Activated B cell treated with CpG ODN at 0.5 μM for 24 hours (primary cell): ENCODE measurements at regions not wholly inside any gene's neighbourhood (a gene's known extent, or its start where the extent isn't known, plus 50 kb on each side); places are given as distances from the start of the nearest gene placed in this dataset.

Experiments
- ATAC-seq: fragments of 200-7000 bp; cut with Tn5 transposase; one replicate; pipeline ENCODE4 v1.10.0; 2021; ENCODE audit warnings: low read depth, mild to moderate bottlenecking, moderate library complexity
- CTCF ChIA-PET: fragments of 350-600 bp; sonication (Branson Sonifier 250); formaldehyde crosslinking; loops from one replicate; lab custom pipeline; 2021; ENCODE audit warnings: antibody characterized with exemption; lab: Charles Lee
- POLR2A ChIA-PET: fragments of 350-600 bp; sonication (Branson Sonifier 250); formaldehyde crosslinking; loops from one replicate; lab custom pipeline; 2021; ENCODE audit warnings: antibody characterized with exemption; lab: Charles Lee
- DNase-seq: peaks from one replicate; pipeline ENCODE4 v3.0.0; 2022
- H3K27ac Mint-ChIP-seq: one replicate; pipeline ENCODE4 v1.8.0; 2020; ENCODE audit warnings: mixed read lengths
- H3K27me3 Mint-ChIP-seq: one replicate; pipeline ENCODE4 v1.8.0; 2021; ENCODE audit warnings: mixed read lengths
- H3K36me3 Mint-ChIP-seq: one replicate; pipeline ENCODE4 v1.8.0; 2021; ENCODE audit warnings: low read depth, mixed read lengths
- H3K4me1 Mint-ChIP-seq: one replicate; pipeline ENCODE4 v1.8.0; 2021; ENCODE audit warnings: mixed read lengths
- H3K4me3 Mint-ChIP-seq: one replicate; pipeline ENCODE4 v1.8.0; 2020; ENCODE audit warnings: mild to moderate bottlenecking, mixed read lengths
- H3K9me3 Mint-ChIP-seq: one replicate; pipeline ENCODE4 v1.8.0; 2020; ENCODE audit warnings: mixed read lengths
- intact Hi-C: fragments of 100-400 bp; cut with micrococcal nuclease; formaldehyde crosslinking; loops from one replicate; pipeline ENCODE4 v1.15.1; 2024
- TF ChIP-seq, protein P1 (sequence below): fragments of 200-600 bp; IDR thresholded peaks from one replicate; pipeline ENCODE4 v1.8.0; 2022; ENCODE audit warnings: antibody characterized with exemption, mild to moderate bottlenecking

DNA sequence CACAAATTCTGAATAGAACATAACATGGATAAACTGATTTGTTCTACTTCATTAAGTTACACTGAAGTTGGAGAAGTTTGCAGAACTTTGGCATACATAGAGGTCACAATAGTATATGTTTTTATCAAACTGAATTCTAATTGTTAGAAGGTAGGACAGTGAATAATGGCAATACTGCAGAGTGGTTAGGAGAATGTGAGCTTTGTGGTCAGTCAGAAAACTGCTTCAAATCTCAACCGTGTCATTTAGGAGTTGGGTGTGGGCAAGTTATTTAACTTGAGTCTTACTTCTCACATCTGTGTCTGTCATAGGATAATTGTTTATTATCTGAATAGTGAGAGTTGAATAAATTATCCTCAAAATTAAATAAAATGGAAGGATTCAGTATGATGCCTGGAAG, 374.6 kb upstream of the SYT1 start:
- Mint-ChIP-seq H3K9me3 (no peaks in the 10 kb centered on the region), H3K4me3 (no peak overlapping the region), H3K27ac (no peak overlapping the region), H3K4me1 (no peaks in the 10 kb centered on the region), H3K27me3 (no peaks in the 10 kb centered on the region), H3K36me3 (no peaks in the 10 kb centered on the region)
- CTCF ChIA-PET, result no interaction called here
- intact Hi-C loops, result no loop called here
- no peak for DNase-seq
- POLR2A ChIA-PET, result no interaction called here
- TF ChIP-seq, protein P1, sequence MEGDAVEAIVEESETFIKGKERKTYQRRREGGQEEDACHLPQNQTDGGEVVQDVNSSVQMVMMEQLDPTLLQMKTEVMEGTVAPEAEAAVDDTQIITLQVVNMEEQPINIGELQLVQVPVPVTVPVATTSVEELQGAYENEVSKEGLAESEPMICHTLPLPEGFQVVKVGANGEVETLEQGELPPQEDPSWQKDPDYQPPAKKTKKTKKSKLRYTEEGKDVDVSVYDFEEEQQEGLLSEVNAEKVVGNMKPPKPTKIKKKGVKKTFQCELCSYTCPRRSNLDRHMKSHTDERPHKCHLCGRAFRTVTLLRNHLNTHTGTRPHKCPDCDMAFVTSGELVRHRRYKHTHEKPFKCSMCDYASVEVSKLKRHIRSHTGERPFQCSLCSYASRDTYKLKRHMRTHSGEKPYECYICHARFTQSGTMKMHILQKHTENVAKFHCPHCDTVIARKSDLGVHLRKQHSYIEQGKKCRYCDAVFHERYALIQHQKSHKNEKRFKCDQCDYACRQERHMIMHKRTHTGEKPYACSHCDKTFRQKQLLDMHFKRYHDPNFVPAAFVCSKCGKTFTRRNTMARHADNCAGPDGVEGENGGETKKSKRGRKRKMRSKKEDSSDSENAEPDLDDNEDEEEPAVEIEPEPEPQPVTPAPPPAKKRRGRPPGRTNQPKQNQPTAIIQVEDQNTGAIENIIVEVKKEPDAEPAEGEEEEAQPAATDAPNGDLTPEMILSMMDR, result no peak
- ATAC-seq, result no peak

DNA sequence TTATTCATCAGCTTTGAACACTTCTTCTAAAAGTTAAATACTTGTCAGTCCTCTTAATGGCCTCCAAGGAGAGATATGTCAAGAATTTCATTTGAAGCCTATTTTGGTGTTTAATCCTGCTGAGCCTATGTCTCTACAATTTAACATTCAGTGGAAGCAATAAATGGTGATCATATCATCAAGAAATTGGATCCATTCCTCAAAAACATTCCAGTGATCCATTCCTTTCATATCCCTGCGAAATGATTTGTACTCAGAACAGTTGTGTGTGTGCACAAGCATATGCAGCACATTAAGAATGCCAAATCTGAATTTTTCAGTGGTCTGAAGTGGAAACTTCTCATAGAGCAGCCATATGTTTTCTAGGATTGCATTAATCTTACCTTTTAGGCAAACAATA, 373.7 kb upstream of the SYT1 start:
- TF ChIP-seq, protein P1, result no peak
- ATAC-seq (no peak), DNase-seq (no peak)
- no peak overlapping the region for H3K27ac Mint-ChIP-seq
- intact Hi-C loops, result no loop called here
- no peaks in the 10 kb centered on the region for H3K36me3 Mint-ChIP-seq
- ChIA-PET CTCF (no interaction called here), POLR2A (no interaction called here)
- no peaks in the 10 kb centered on the region for H3K4me1 Mint-ChIP-seq
- peaks cover 2% of the 10 kb centered on the region for H3K9me3 Mint-ChIP-seq
- no peaks in the 10 kb centered on the region for H3K27me3 Mint-ChIP-seq
- no peak overlapping the region for H3K4me3 Mint-ChIP-seq

DNA sequence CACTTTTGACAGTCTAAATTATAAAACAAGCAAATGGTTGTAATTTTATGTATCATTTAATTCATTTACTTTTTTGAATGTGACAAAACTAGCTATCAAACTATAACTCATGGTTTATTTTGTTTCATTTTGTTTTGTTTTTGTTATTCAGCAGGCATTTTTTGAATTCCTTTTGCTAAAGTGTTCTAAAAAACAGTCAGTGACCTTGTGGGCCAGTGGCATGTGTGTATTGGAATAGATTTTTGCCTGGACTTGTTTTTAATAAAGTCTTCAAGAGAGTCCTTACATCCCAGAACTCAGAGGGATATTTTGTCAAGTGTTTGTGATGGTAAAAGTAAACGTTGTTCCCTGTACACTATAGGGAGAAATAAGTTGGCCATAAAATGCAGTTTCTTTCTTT, 369.7 kb upstream of the SYT1 start:
- POLR2A ChIA-PET, result no interaction called here
- Mint-ChIP-seq H3K27ac (no peak overlapping the region), H3K9me3 (peaks cover 2% of the 10 kb centered on the region)

DNA sequence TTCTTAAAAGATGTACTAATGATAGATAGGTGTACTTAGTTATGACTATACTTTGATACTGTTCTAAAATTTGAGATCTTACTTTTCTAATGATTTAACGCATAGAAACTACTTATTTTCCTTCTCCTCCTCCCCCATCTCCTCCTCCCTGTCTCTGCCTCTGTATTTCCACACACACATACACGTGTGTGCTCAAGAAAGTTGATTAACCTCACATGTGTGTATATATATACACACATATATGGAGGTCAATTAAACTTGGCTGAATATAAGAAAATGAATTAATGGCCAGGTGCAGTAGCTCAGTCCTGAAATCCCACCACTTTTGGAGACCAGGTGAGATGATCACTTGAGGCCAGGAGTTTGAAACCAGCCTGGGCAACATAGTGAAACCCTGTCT, 362.7 kb upstream of the SYT1 start:
- ATAC-seq (no peak), DNase-seq (no peak)
- H3K4me1 Mint-ChIP-seq, result no peaks in the 10 kb centered on the region
- H3K9me3 Mint-ChIP-seq, result no peaks in the 10 kb centered on the region
- POLR2A ChIA-PET, result no interaction called here
- no peak overlapping the region for H3K4me3 Mint-ChIP-seq
- CTCF ChIA-PET, result no interaction called here
- H3K27me3 Mint-ChIP-seq, result no peaks in the 10 kb centered on the region
- H3K27ac Mint-ChIP-seq, result no peak overlapping the region
- TF ChIP-seq, protein P1, result no peak
- no peaks in the 10 kb centered on the region for H3K36me3 Mint-ChIP-seq
- intact Hi-C loops, result no loop called here

More for the DNA sequence above, 369.7 kb upstream of the SYT1 start:
- Mint-ChIP-seq H3K4me1 (no peaks in the 10 kb centered on the region), H3K36me3 (no peaks in the 10 kb centered on the region), H3K4me3 (no peak overlapping the region), H3K27me3 (no peaks in the 10 kb centered on the region)
- CTCF ChIA-PET, result no interaction called here
- intact Hi-C loops, result no loop called here
- no peak for ATAC-seq
- no peak for DNase-seq
- TF ChIP-seq, protein P1, result no peak

DNA sequence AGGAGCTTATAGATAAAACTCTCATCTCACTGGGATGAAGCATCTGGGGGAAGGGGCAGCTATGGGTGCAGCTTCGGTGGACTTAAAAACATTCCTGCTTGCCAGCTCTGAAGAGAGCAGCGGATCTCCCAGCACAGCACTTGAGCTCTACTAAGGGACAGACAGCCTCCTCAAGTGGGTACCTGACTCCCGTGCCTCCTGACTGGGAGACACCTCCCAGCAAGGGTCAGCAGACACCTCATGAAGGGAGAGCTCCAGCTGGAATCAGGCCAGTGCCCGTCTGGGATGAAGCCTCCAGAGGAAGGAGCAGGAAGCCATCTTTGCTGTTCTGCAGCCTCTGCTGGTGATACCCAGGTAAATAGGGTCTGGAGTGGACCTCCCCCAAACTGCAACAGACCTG, 345.2 kb upstream of the SYT1 start:
- H3K27me3 Mint-ChIP-seq, result no peaks in the 10 kb centered on the region

More for the DNA sequence above, 345.2 kb upstream of the SYT1 start:
- ChIA-PET POLR2A (no interaction called here), CTCF (no interaction called here)
- Mint-ChIP-seq H3K9me3 (peaks cover 6% of the 10 kb centered on the region), H3K4me1 (no peaks in the 10 kb centered on the region), H3K27ac (no peak overlapping the region), H3K36me3 (no peaks in the 10 kb centered on the region), H3K4me3 (no peak overlapping the region)
- DNase-seq (no peak), ATAC-seq (no peak)
- intact Hi-C loops, result no loop called here
- TF ChIP-seq, protein P1, result no peak
